HepG2 (cell line): ENCODE measurements at regions not wholly inside any gene's neighbourhood (a gene's known extent, or its start where the extent isn't known, plus 50 kb on each side); places are given as distances from the start of the nearest gene placed in this dataset.

ENCODE experiments used
- AKAP8 ChIP-seq: sonication (generic); formaldehyde crosslinking; IDR thresholded peaks from 2 replicates; pipeline ENCODE4 v1.5.1; 2020; ENCODE audit warnings: mild to moderate bottlenecking, missing genetic modification reagents
- CBX5 ChIP-seq: sonication (generic); formaldehyde crosslinking; IDR thresholded peaks from 2 replicates; pipeline ENCODE4 v1.4.0; 2020; ENCODE audit warnings: missing genetic modification reagents, borderline replicate concordance
- CCDC6 ChIP-seq: sonication (generic); formaldehyde crosslinking; IDR thresholded peaks from 2 replicates; pipeline ENCODE4 v1.8.1; 2022; ENCODE audit warnings: mild to moderate bottlenecking, missing genetic modification reagents, moderate library complexity
- CENPT ChIP-seq: sonication (generic); formaldehyde crosslinking; IDR thresholded peaks from 2 replicates; pipeline ENCODE4 v1.8.0; 2022; ENCODE audit warnings: low read depth, mild to moderate bottlenecking, moderate library complexity, missing genetic modification reagents
- EED ChIP-seq: sonication (generic); formaldehyde crosslinking; IDR thresholded peaks from 2 replicates; pipeline ENCODE4 v1.5.0; 2020; ENCODE audit warnings: mild to moderate bottlenecking, missing genetic modification reagents
- ETV6 ChIP-seq: sonication (generic); formaldehyde crosslinking; conservative IDR thresholded peaks from 2 replicates; pipeline ENCODE4 v1.4.0; 2020; ENCODE audit warnings: missing genetic modification reagents
- FOXC1 ChIP-seq: sonication (generic); formaldehyde crosslinking; IDR thresholded peaks from 2 replicates; pipeline ENCODE4 v1.8.0; 2022; ENCODE audit warnings: mild to moderate bottlenecking, missing genetic modification reagents, borderline replicate concordance
- ISL2 ChIP-seq: sonication (generic); formaldehyde crosslinking; IDR thresholded peaks from 2 replicates; pipeline ENCODE4 v1.5.0; 2020; ENCODE audit warnings: missing genetic modification reagents
- KAT8 ChIP-seq: IDR thresholded peaks from 2 replicates; pipeline ENCODE4 v1.6.1; 2016; ENCODE audit warnings: missing genetic modification reagents, missing compliant biosample characterization
- MZF1 ChIP-seq: sonication (generic); formaldehyde crosslinking; IDR thresholded peaks from 2 replicates; pipeline ENCODE4 v1.8.1; 2023; ENCODE audit warnings: mild to moderate bottlenecking, missing genetic modification reagents, borderline replicate concordance
- NFIB ChIP-seq: sonication (generic); formaldehyde crosslinking; IDR thresholded peaks from 2 replicates; pipeline ENCODE4 v1.9.0; 2021; ENCODE audit warnings: missing genetic modification reagents, mild to moderate bottlenecking, borderline replicate concordance
- PCBP1 ChIP-seq: fragments of 200-400 bp; formaldehyde crosslinking; IDR thresholded peaks from 2 replicates; pipeline ENCODE4 v1.6.1; 2017; ENCODE audit warnings: mild to moderate bottlenecking, low read depth, low read length, borderline replicate concordance
- PRPF4 ChIP-seq: fragments of 200-400 bp; formaldehyde crosslinking; IDR thresholded peaks from 2 replicates; pipeline ENCODE4 v1.6.1; 2016; ENCODE audit warnings: low read length, low read depth; ENCODE audit not compliant: poor library complexity, severe bottlenecking
- RARA ChIP-seq: IDR thresholded peaks from 2 replicates; pipeline ENCODE4 v1.6.1; 2016; ENCODE audit warnings: missing genetic modification reagents, missing compliant biosample characterization
- RXRA ChIP-seq: sonication (generic); formaldehyde crosslinking; IDR thresholded peaks from 2 replicates; pipeline ENCODE4 v1.5.1; 2020; ENCODE audit warnings: missing genetic modification reagents
- SATB2 ChIP-seq: sonication (generic); formaldehyde crosslinking; IDR thresholded peaks from 2 replicates; pipeline ENCODE4 v1.5.0; 2020; ENCODE audit warnings: missing genetic modification reagents
- SKIL ChIP-seq: sonication (generic); formaldehyde crosslinking; IDR thresholded peaks from 2 replicates; pipeline ENCODE4 v1.8.0; 2022; ENCODE audit warnings: missing genetic modification reagents, mild to moderate bottlenecking, moderate library complexity, borderline replicate concordance
- XBP1 ChIP-seq: sonication (generic); formaldehyde crosslinking; IDR thresholded peaks from 2 replicates; pipeline ENCODE4 v1.5.0; 2020; ENCODE audit warnings: missing genetic modification reagents
- ZFX ChIP-seq: sonication (generic); formaldehyde crosslinking; IDR thresholded peaks from 2 replicates; pipeline ENCODE4 v1.4.0; 2020; ENCODE audit warnings: mild to moderate bottlenecking, low read depth, missing genetic modification reagents, moderate library complexity
- ZNF337 ChIP-seq: sonication (generic); formaldehyde crosslinking; IDR thresholded peaks from 2 replicates; pipeline ENCODE4 v1.5.1; 2020; ENCODE audit warnings: missing genetic modification reagents, low read depth, mild to moderate bottlenecking, borderline replicate concordance
- ZNF772 ChIP-seq: sonication (generic); formaldehyde crosslinking; IDR thresholded peaks from 2 replicates; pipeline ENCODE4 v1.5.0; 2020; ENCODE audit warnings: mild to moderate bottlenecking, missing genetic modification reagents
- ZSCAN30 ChIP-seq: sonication (generic); formaldehyde crosslinking; IDR thresholded peaks from 2 replicates; pipeline ENCODE4 v1.5.0; 2020; ENCODE audit warnings: mild to moderate bottlenecking, missing genetic modification reagents
- TF ChIP-seq, protein P1 (sequence below): sonication (generic); formaldehyde crosslinking; IDR thresholded peaks from 2 replicates; pipeline ENCODE4 v1.8.0; 2022; ENCODE audit warnings: missing genetic modification reagents, mild to moderate bottlenecking, borderline replicate concordance
- TF ChIP-seq, protein P2 (sequence below): IDR thresholded peaks from 2 replicates; pipeline ENCODE4 v1.6.1; 2016; ENCODE audit warnings: low read depth, control low read depth
- TF ChIP-seq, protein P3 (sequence below): IDR thresholded peaks from 2 replicates; pipeline ENCODE4 v1.4.0; 2020; ENCODE audit warnings: mild to moderate bottlenecking, missing genetic modification reagents

- TF ChIP-seq ZNF772 (CRISPR knock-in tag) (no peak), CBX5 (no peak), RARA (peak; percentile 7; the same call in 1 of the 2 replicates), PCBP1 (no peak), RXRA (CRISPR knock-in tag) (no peak), ZFX (CRISPR knock-in tag) (no peak), XBP1 (CRISPR knock-in tag) (no peak), CENPT (CRISPR knock-in tag) (no peak), KAT8 (CRISPR knock-in tag) (no peak), ETV6 (CRISPR knock-in tag) (no peak), SKIL (no peak), CCDC6 (CRISPR knock-in tag) (no peak), NFIB (CRISPR knock-in tag) (no peak), ZNF337 (CRISPR knock-in tag) (no peak), MZF1 (CRISPR knock-in tag) (no peak), FOXC1 (CRISPR knock-in tag) (no peak), ZSCAN30 (CRISPR knock-in tag) (no peak), AKAP8 (CRISPR knock-in tag) (no peak), EED (CRISPR knock-in tag) (no peak), ISL2 (CRISPR knock-in tag) (0 out of 2 replicates have a peak, but pooled peaks have one; percentile 27), SATB2 (CRISPR knock-in tag) (no peak), PRPF4 (no peak)
- TF ChIP-seq, protein P1, sequence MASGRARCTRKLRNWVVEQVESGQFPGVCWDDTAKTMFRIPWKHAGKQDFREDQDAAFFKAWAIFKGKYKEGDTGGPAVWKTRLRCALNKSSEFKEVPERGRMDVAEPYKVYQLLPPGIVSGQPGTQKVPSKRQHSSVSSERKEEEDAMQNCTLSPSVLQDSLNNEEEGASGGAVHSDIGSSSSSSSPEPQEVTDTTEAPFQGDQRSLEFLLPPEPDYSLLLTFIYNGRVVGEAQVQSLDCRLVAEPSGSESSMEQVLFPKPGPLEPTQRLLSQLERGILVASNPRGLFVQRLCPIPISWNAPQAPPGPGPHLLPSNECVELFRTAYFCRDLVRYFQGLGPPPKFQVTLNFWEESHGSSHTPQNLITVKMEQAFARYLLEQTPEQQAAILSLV (CRISPR knock-in tag): no peak
- TF ChIP-seq, protein P2, sequence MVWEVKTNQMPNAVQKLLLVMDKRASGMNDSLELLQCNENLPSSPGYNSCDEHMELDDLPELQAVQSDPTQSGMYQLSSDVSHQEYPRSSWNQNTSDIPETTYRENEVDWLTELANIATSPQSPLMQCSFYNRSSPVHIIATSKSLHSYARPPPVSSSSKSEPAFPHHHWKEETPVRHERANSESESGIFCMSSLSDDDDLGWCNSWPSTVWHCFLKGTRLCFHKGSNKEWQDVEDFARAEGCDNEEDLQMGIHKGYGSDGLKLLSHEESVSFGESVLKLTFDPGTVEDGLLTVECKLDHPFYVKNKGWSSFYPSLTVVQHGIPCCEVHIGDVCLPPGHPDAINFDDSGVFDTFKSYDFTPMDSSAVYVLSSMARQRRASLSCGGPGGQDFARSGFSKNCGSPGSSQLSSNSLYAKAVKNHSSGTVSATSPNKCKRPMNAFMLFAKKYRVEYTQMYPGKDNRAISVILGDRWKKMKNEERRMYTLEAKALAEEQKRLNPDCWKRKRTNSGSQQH (CRISPR knock-in tag): no peak
- TF ChIP-seq, protein P3, sequence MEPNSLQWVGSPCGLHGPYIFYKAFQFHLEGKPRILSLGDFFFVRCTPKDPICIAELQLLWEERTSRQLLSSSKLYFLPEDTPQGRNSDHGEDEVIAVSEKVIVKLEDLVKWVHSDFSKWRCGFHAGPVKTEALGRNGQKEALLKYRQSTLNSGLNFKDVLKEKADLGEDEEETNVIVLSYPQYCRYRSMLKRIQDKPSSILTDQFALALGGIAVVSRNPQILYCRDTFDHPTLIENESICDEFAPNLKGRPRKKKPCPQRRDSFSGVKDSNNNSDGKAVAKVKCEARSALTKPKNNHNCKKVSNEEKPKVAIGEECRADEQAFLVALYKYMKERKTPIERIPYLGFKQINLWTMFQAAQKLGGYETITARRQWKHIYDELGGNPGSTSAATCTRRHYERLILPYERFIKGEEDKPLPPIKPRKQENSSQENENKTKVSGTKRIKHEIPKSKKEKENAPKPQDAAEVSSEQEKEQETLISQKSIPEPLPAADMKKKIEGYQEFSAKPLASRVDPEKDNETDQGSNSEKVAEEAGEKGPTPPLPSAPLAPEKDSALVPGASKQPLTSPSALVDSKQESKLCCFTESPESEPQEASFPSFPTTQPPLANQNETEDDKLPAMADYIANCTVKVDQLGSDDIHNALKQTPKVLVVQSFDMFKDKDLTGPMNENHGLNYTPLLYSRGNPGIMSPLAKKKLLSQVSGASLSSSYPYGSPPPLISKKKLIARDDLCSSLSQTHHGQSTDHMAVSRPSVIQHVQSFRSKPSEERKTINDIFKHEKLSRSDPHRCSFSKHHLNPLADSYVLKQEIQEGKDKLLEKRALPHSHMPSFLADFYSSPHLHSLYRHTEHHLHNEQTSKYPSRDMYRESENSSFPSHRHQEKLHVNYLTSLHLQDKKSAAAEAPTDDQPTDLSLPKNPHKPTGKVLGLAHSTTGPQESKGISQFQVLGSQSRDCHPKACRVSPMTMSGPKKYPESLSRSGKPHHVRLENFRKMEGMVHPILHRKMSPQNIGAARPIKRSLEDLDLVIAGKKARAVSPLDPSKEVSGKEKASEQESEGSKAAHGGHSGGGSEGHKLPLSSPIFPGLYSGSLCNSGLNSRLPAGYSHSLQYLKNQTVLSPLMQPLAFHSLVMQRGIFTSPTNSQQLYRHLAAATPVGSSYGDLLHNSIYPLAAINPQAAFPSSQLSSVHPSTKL (CRISPR knock-in tag): peak; percentile 56; the same call in 1 of the 2 replicates
Observed at GRCh38 chrX:10992110-10992509, 119.0 kb upstream of the HCCS start (continued).
